HG02678 (cell line): ENCODE measurements at regions not wholly inside any gene's neighbourhood (a gene's known extent, or its start where the extent isn't known, plus 50 kb on each side); places are given as distances from the start of the nearest gene placed in this dataset.
"Not testable (repeated sequence)": the region's sequence is repeated elsewhere in the genome, so short reads cannot be mapped to it uniquely, and the experiment has no call there.

Experiments
- ATAC-seq: cut with Tn5 transposase; IDR thresholded peaks from one replicate; pipeline ENCODE4 v1.9.1; 2021; ENCODE audit warnings: mild to moderate bottlenecking, moderate library complexity; ENCODE audit not compliant: unreplicated experiment

- ATAC-seq = no peak
Observed at GRCh38 chr11:82076126-82076525, 657.5 kb downstream of the FAM181B start.

GRCh38 chr11:82059505-82059904, 674.2 kb downstream of the FAM181B start:
- no peak for ATAC-seq

- no peak for ATAC-seq
Observed at GRCh38 chr11:82056450-82056849, 677.2 kb downstream of the FAM181B start.

GRCh38 chr11:82049199-82049598, 684.5 kb downstream of the FAM181B start:
- no peak for ATAC-seq

GRCh38 chr11:82047200-82047599, 686.5 kb downstream of the FAM181B start:
- no peak for ATAC-seq

- no peak for ATAC-seq
Observed at GRCh38 chr11:82046778-82047177, 686.9 kb downstream of the FAM181B start.

GRCh38 chr11:82045748-82046457, 687.8 kb downstream of the FAM181B start:
- no peak for ATAC-seq

- ATAC-seq = no peak
Observed at GRCh38 chr11:82043316-82043715, 690.3 kb downstream of the FAM181B start.

GRCh38 chr11:82041764-82042163, 691.9 kb downstream of the FAM181B start:
- no peak for ATAC-seq

GRCh38 chr11:82038154-82038553, 695.5 kb downstream of the FAM181B start:
- ATAC-seq = no peak

GRCh38 chr11:82034527-82034926, 699.1 kb downstream of the FAM181B start:
- ATAC-seq = no peak

- not testable (repeated sequence) for ATAC-seq
Observed at GRCh38 chr11:82027335-82027734, 706.3 kb downstream of the FAM181B start.

- no peak for ATAC-seq
Observed at GRCh38 chr11:82024760-82025159, 708.9 kb downstream of the FAM181B start.

GRCh38 chr11:82012276-82012675, 721.4 kb downstream of the FAM181B start:
- ATAC-seq = no peak

GRCh38 chr11:82009133-82009532, 724.5 kb downstream of the FAM181B start:
- no peak for ATAC-seq

- no peak for ATAC-seq
Observed at GRCh38 chr11:82007521-82007920, 726.1 kb downstream of the FAM181B start.

GRCh38 chr11:82004537-82005213, 729.0 kb downstream of the FAM181B start:
- ATAC-seq = no peak

GRCh38 chr11:82003671-82004515, 729.8 kb downstream of the FAM181B start:
- no peak for ATAC-seq

- no peak for ATAC-seq
Observed at GRCh38 chr11:82003024-82003423, 730.6 kb downstream of the FAM181B start.

GRCh38 chr11:81995889-81996288, 737.8 kb downstream of the FAM181B start:
- no peak for ATAC-seq

- no peak for ATAC-seq
Observed at GRCh38 chr11:81993755-81994154, 739.9 kb downstream of the FAM181B start.
